ENCODE measurements at regions not wholly inside any gene's neighbourhood (a gene's known extent, or its start where the extent isn't known, plus 50 kb on each side); places are given as distances from the start of the nearest gene placed in this dataset.

- Histone ChIP-seq H3K4me3 (ENCODE audit: insufficient read length, low read depth) (no peak overlapping the region), H3K9ac (ENCODE audit: insufficient read length, low read depth) (no peak overlapping the region), H3K36me3 (ENCODE audit: insufficient read depth, insufficient read length, low read length) (no peaks in the 10 kb centered on the region), H3K27me3 (ENCODE audit: insufficient read depth, insufficient read length) (no peaks in the 10 kb centered on the region), H3K9me3 (ENCODE audit: insufficient read depth, low read length) (no peaks in the 10 kb centered on the region), H3K4me1 (ENCODE audit: insufficient read depth, insufficient read length) (no peaks in the 10 kb centered on the region)
- no peak for DNase-seq (ENCODE audit: low read depth, low spot score)
- TF ChIP-seq SUZ12 (IDR thresholded peaks at IDR 0.05; ENCODE audit: extremely low read depth, insufficient read depth, insufficient read length) (no peak), YY1 (IDR thresholded peaks at IDR 0.05; ENCODE audit: insufficient read depth, insufficient read length) (no peak), ZNF274 (IDR thresholded peaks at IDR 0.05; ENCODE audit: low read depth, low read length) (no peak)
Observed at GRCh38 chr2:11072550-11072949, 82.7 kb upstream of the SLC66A3 start.

- H3K4me3 ChIP-seq (ENCODE audit: insufficient read length, low read depth), result no peak overlapping the region
- TF ChIP-seq SUZ12 (IDR thresholded peaks at IDR 0.05; ENCODE audit: extremely low read depth, insufficient read depth, insufficient read length), result no peak
- TF ChIP-seq YY1 (IDR thresholded peaks at IDR 0.05; ENCODE audit: insufficient read depth, insufficient read length), result no peak
- no peak for TF ChIP-seq ZNF274 (IDR thresholded peaks at IDR 0.05; ENCODE audit: low read depth, low read length)
- DNase-seq (ENCODE audit: low read depth, low spot score), result peak; percentile 70
Observed at GRCh38 chr2:11073251-11073650, 82.0 kb upstream of the SLC66A3 start.

GRCh38 chr2:11073776-11074175 lies 81.5 kb upstream of the SLC66A3 start:
- Histone ChIP-seq H3K9me3 (ENCODE audit: insufficient read depth, low read length) (no peaks in the 10 kb centered on the region), H3K4me3 (ENCODE audit: insufficient read length, low read depth) (no peak overlapping the region), H3K27me3 (ENCODE audit: insufficient read depth, insufficient read length) (no peaks in the 10 kb centered on the region), H3K36me3 (ENCODE audit: insufficient read depth, insufficient read length, low read length) (no peaks in the 10 kb centered on the region), H3K4me1 (ENCODE audit: insufficient read depth, insufficient read length) (no peaks in the 10 kb centered on the region), H3K9ac (ENCODE audit: insufficient read length, low read depth) (no peak overlapping the region)
- no peak for DNase-seq (ENCODE audit: low read depth, low spot score)
- no peak for TF ChIP-seq YY1 (IDR thresholded peaks at IDR 0.05; ENCODE audit: insufficient read depth, insufficient read length)
- no peak for TF ChIP-seq SUZ12 (IDR thresholded peaks at IDR 0.05; ENCODE audit: extremely low read depth, insufficient read depth, insufficient read length)
- no peak for TF ChIP-seq ZNF274 (IDR thresholded peaks at IDR 0.05; ENCODE audit: low read depth, low read length)

More at GRCh38 chr2:11073251-11073650, 82.0 kb upstream of the SLC66A3 start:
- Histone ChIP-seq H3K9me3 (ENCODE audit: insufficient read depth, low read length) (no peaks in the 10 kb centered on the region), H3K36me3 (ENCODE audit: insufficient read depth, insufficient read length, low read length) (no peaks in the 10 kb centered on the region), H3K4me1 (ENCODE audit: insufficient read depth, insufficient read length) (no peaks in the 10 kb centered on the region), H3K27me3 (ENCODE audit: insufficient read depth, insufficient read length) (no peaks in the 10 kb centered on the region), H3K9ac (ENCODE audit: insufficient read length, low read depth) (no peak overlapping the region)

- Histone ChIP-seq H3K36me3 (ENCODE audit: insufficient read depth, insufficient read length, low read length) (no peaks in the 10 kb centered on the region), H3K9ac (ENCODE audit: insufficient read length, low read depth) (no peak overlapping the region), H3K4me3 (ENCODE audit: insufficient read length, low read depth) (no peak overlapping the region), H3K9me3 (ENCODE audit: insufficient read depth, low read length) (no peaks in the 10 kb centered on the region), H3K4me1 (ENCODE audit: insufficient read depth, insufficient read length) (no peaks in the 10 kb centered on the region), H3K27me3 (ENCODE audit: insufficient read depth, insufficient read length) (no peaks in the 10 kb centered on the region)
- no peak for DNase-seq (ENCODE audit: low read depth, low spot score)
- TF ChIP-seq ZNF274 (IDR thresholded peaks at IDR 0.05; ENCODE audit: low read depth, low read length) (no peak), SUZ12 (IDR thresholded peaks at IDR 0.05; ENCODE audit: extremely low read depth, insufficient read depth, insufficient read length) (no peak), YY1 (IDR thresholded peaks at IDR 0.05; ENCODE audit: insufficient read depth, insufficient read length) (no peak)
Observed at GRCh38 chr2:11074246-11074820, 80.9 kb upstream of the SLC66A3 start.

- no peaks in the 10 kb centered on the region for H3K4me1 ChIP-seq (ENCODE audit: insufficient read depth, insufficient read length)
- no peaks in the 10 kb centered on the region for H3K36me3 ChIP-seq (ENCODE audit: insufficient read depth, insufficient read length, low read length)
- no peak overlapping the region for H3K4me3 ChIP-seq (ENCODE audit: insufficient read length, low read depth)
- H3K27me3 ChIP-seq (ENCODE audit: insufficient read depth, insufficient read length), result no peaks in the 10 kb centered on the region
- no peak for DNase-seq (ENCODE audit: low read depth, low spot score)
- no peak overlapping the region for H3K9ac ChIP-seq (ENCODE audit: insufficient read length, low read depth)
- no peak for TF ChIP-seq SUZ12 (IDR thresholded peaks at IDR 0.05; ENCODE audit: extremely low read depth, insufficient read depth, insufficient read length)
- TF ChIP-seq YY1 (IDR thresholded peaks at IDR 0.05; ENCODE audit: insufficient read depth, insufficient read length), result no peak
- TF ChIP-seq ZNF274 (IDR thresholded peaks at IDR 0.05; ENCODE audit: low read depth, low read length), result no peak
- H3K9me3 ChIP-seq (ENCODE audit: insufficient read depth, low read length), result no peaks in the 10 kb centered on the region
Observed at GRCh38 chr2:11075221-11075620, 80.0 kb upstream of the SLC66A3 start.

GRCh38 chr2:11077411-11077810 lies 77.9 kb upstream of the SLC66A3 start:
- no peaks in the 10 kb centered on the region for H3K27me3 ChIP-seq (ENCODE audit: insufficient read depth, insufficient read length)
- no peaks in the 10 kb centered on the region for H3K36me3 ChIP-seq (ENCODE audit: insufficient read depth, insufficient read length, low read length)
- H3K9me3 ChIP-seq (ENCODE audit: insufficient read depth, low read length), result no peaks in the 10 kb centered on the region
- DNase-seq (ENCODE audit: low read depth, low spot score), result no peak
- H3K9ac ChIP-seq (ENCODE audit: insufficient read length, low read depth), result no peak overlapping the region
- TF ChIP-seq SUZ12 (IDR thresholded peaks at IDR 0.05; ENCODE audit: extremely low read depth, insufficient read depth, insufficient read length), result no peak
- no peak for TF ChIP-seq ZNF274 (IDR thresholded peaks at IDR 0.05; ENCODE audit: low read depth, low read length)
- no peak for TF ChIP-seq YY1 (IDR thresholded peaks at IDR 0.05; ENCODE audit: insufficient read depth, insufficient read length)
- H3K4me1 ChIP-seq (ENCODE audit: insufficient read depth, insufficient read length), result no peaks in the 10 kb centered on the region
- H3K4me3 ChIP-seq (ENCODE audit: insufficient read length, low read depth), result no peak overlapping the region

GRCh38 chr2:11079136-11079824 lies 76.0 kb upstream of the SLC66A3 start:
- Histone ChIP-seq H3K9me3 (ENCODE audit: insufficient read depth, low read length) (no peaks in the 10 kb centered on the region), H3K27me3 (ENCODE audit: insufficient read depth, insufficient read length) (no peaks in the 10 kb centered on the region), H3K36me3 (ENCODE audit: insufficient read depth, insufficient read length, low read length) (no peaks in the 10 kb centered on the region), H3K9ac (ENCODE audit: insufficient read length, low read depth) (no peak overlapping the region), H3K4me1 (ENCODE audit: insufficient read depth, insufficient read length) (no peaks in the 10 kb centered on the region), H3K4me3 (ENCODE audit: insufficient read length, low read depth) (no peak overlapping the region)
- TF ChIP-seq ZNF274 (IDR thresholded peaks at IDR 0.05; ENCODE audit: low read depth, low read length) (no peak), SUZ12 (IDR thresholded peaks at IDR 0.05; ENCODE audit: extremely low read depth, insufficient read depth, insufficient read length) (no peak), YY1 (IDR thresholded peaks at IDR 0.05; ENCODE audit: insufficient read depth, insufficient read length) (no peak)
- DNase-seq (ENCODE audit: low read depth, low spot score), result no peak

Measured in NT2/D1 (cell line).